OCI-LY7 (cell line): ENCODE measurements at regions not wholly inside any gene's neighbourhood (a gene's known extent, or its start where the extent isn't known, plus 50 kb on each side); places are given as distances from the start of the nearest gene placed in this dataset.

Experiments used
- CTCF ChIP-seq: fragments of 200-600 bp; sonication (generic); conservative IDR thresholded peaks from 2 replicates; pipeline ENCODE4 v1.5.1; 2014; ENCODE audit warnings: mild to moderate bottlenecking, antibody characterized with exemption, low read length, moderate library complexity, mixed read lengths
- EZH2phosphoT487 ChIP-seq: fragments of 200-600 bp; sonication (generic); IDR thresholded peaks from 2 replicates; pipeline ENCODE4 v1.6.1; 2018; ENCODE audit warnings: low read depth, borderline replicate concordance, mild to moderate bottlenecking, mixed run types, antibody characterized with exemption, low read length, moderate library complexity, mixed read lengths

GRCh38 chrX:44470816-44471215, 71.8 kb downstream of the FUNDC1 start:
- TF ChIP-seq EZH2phosphoT487 = no peak
- no peak for TF ChIP-seq CTCF
